ENCODE measurements at regions not wholly inside any gene's neighbourhood (a gene's known extent, or its start where the extent isn't known, plus 50 kb on each side); places are given as distances from the start of the nearest gene placed in this dataset.

- TF ChIP-seq FOXK2 (IDR thresholded peaks at IDR 0.05) = no peak
- TF ChIP-seq ZNF384 (IDR thresholded peaks at IDR 0.05) = no peak
- TF ChIP-seq FOXA1 (IDR thresholded peaks at IDR 0.05) = no peak
- no peak for TF ChIP-seq SUZ12 (IDR thresholded peaks at IDR 0.05)
- TF ChIP-seq BHLHE40 (IDR thresholded peaks at IDR 0.05; ENCODE audit: borderline replicate concordance) = no peak
- no peak for TF ChIP-seq HDGF (IDR thresholded peaks at IDR 0.05; ENCODE audit: borderline replicate concordance)
- TF ChIP-seq FOXM1 (IDR thresholded peaks at IDR 0.05; ENCODE audit: borderline replicate concordance) = no peak
- no peak for TF ChIP-seq TARDBP (IDR thresholded peaks at IDR 0.05)
These were observed 160.2 kb upstream of the CCDC68 start for GRCh38 chr18:55119434-55119833.
